MV-4-11 (cell line): ENCODE measurements at regions not wholly inside any gene's neighbourhood (a gene's known extent, or its start where the extent isn't known, plus 50 kb on each side); places are given as distances from the start of the nearest gene placed in this dataset.
"Not testable (repeated sequence)": the region's sequence is repeated elsewhere in the genome, so short reads cannot be mapped to it uniquely, and the experiment has no call there.

Source experiments
- DNase-seq: peaks from one replicate; lab custom pipeline; 2025; lab: John Stamatoyannopoulos, UW

DNA sequence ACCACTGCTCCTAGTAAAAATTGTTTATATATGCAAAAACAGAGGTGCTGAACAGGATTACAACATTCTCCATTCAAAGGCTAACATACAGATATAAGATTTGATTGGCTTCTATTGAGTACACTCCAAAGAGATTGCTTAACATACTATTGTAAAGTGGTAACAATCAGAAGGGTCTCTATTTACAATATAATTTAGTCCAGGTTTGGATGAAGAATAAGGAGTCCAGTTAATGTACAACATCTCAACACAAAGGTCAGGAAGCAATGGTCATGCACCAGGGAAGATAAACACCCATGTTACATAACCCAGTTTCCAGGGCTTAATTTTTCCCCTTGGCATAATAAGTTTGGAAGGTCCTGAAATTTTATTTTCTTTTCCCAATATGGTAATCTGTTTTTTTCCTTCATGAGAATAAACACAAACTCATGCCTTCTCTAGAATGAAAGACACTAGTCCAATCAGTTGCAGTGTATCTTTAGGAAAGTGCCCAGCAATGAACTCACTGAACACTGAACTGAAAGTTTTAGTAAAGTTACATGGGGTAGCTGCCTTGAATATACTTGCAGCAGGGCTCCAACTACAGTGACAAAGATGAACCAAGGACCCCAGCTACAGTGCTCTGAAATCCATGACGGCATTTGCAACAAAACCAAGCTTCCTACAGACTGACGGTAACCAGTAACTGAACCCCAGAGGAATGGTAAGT is 255.3 kb upstream of the GJE1 start:
- DNase-seq: no peak

DNA sequence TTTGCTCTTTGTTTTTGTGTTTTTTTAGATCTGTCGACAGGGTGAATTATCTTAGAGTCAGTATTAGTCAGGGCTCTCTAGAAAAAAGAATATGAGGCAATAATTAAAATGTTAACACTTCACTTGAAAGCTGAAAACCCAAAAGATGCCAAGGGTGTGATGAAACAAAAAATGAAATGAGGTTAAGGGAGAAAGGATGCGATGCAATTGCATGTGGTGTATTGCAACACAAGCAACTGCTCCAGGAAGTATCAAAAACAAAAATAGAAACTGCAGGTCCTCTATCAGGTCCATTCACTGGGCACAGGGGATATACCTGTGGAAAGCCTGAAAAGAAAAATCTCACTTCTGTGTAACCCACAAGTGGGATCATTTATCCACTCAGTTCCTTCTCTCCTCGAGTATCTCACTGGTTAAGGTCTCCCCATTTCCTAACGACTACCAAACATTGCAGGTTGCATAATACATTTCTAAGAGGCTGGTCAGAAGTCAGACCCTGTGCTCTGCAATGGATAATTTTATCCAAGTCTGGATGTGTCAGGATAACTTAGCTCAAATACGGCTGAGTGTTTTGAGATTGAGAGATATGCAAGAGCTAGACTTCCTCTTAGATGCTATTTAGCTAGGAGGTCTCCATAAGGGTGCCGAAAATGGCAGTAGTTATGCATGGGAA is 257.7 kb upstream of the GJE1 start:
- DNase-seq: peak; percentile 82

DNA sequence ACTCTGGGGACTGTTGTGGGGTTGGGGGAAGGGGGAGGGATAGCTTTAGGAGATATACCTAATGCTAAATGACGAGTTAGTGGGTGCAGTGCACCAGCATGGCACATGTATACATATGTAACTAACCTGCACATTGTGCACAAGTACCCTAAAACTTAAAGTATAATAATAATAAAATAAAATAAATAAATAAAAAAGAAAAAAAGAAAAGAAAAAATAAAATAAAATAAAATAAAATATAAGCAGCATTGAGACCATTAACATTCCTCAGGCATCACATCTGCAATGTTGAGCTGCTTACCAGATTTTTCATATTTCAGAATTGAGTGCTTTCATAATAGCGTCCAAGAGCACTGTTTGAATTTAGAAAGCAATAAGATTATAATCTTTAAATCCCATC is 263.2 kb upstream of the GJE1 start:
- DNase-seq: not testable (repeated sequence)

DNA sequence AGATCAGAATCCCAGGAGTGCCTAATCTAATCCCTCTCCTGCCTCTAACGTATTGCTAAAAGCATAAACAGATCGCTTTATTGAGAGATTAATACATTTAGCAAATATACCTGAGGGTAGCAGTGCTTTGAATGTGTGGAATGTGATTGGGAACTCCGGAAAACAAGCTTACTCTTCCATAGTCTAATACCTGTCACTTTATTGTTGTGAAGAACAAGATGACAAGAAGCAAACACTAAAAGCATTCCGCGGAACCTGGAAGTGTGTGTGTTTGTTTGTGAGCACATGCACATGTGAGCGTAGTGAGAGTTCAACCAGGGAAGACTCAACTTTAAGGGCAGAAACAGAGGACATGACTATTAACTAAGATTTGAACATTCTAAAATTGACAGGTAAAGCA is 265.0 kb upstream of the GJE1 start:
- no peak for DNase-seq

DNA sequence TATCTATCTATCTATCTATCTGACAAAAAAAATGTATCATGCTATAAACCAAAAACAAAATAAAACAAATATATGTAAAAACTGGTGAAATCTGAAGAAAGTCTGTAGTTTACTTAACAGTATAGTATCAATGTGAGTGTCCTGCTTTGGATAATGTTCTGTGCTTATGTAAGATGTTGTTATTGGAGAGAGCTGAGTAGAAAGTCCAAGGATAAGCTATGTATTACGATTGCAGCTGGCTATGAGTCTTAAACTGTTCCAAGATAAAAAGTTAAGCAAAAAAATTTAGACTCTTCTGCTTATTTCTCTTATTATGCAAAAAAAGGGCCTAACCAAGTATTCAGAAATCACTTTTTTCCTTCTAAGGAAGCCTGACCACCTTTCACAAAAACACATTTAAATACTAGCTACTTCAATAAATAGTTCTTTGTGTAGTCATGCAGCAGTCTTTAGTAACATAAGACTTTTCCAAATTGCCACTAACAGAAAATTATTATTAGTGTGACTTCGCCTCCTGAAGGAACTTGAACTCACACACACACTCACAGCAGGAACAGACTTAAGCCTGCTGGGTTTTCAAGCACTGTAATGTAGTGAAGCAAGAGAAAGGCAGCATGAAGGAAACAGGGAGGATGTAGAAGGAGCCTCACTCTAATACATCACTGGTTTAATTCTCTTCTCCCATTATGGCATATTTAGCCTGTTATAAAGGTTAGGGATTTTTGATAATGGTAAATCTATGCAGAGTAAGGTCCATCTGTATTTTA is 265.8 kb upstream of the GJE1 start:
- DNase-seq: no peak

DNA sequence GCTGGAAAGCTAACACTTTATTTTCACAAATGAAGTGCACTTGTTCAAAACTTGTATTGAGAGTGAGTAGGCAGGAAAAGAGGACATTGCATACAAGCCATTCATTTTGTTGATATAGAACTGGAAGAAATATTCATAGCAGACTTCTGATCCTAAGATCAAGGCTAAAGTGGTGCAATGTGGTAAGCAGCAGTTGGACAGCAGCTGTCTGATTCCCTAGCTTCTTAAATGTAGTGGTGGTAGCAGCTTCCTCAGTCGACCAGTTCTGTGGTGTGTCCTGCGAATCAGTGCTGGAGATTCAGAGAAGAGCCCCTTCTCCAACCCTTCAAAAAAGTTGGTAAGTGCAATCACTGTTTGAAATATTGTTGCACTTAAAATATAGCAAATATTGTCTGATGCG is 281.7 kb upstream of the GJE1 start:
- DNase-seq: no peak

DNA sequence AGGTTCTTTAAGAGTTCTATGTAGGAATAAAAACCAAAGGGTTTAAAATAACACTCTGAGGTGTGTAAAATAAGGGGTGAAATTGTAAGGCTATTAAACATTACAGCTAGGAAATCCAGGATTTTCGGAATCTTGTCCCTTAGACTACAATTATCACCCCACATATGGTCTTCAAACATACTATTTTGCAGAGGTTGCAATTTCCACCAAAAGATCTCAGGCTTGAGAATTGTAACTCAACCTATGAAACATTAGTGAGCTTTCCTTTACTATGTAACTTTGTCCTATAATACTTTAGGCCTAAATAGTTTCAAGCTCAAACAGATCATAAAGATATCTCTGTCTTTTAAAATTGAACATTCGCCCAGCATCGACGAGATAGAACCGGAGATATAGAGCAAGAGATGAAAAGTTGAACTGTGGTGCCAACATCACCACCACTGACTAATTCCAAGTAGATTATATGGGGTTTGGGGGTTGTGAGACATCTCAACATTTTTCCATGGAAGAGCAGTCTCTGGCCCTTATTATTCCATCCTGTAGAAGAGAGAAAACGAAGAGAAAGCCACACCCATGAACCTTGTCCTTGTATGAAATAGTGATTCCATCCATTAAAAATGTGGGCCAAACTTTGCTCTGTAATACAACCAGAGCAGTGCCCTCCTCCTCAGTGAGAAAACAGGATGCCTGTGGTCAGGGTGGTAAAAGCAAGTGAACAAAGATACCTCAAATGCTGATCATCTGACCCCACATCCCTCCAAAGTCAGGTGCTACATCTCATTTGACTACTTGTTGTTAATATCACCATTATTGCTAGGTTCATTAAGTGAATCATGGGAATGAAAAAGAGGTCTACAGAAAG is 284.5 kb upstream of the GJE1 start:
- DNase-seq: no peak

DNA sequence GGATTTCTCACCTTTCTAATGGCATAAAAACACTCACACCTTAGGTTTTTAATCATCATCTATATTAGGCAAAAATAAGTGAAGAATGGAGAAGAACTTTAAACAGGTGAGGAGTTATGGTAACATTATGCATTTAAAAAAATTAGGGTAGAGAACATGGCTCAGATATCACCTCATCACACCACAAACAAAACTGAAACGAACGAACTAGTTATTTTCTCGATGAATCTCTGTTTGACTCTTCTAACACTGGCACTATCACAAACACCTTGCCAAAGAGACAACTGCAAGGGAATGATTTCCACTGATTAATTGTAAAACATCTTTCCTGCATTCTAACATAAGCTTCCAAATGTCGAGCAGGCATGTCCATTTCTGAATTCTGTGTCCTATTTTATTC is 286.1 kb upstream of the GJE1 start:
- no peak for DNase-seq

DNA sequence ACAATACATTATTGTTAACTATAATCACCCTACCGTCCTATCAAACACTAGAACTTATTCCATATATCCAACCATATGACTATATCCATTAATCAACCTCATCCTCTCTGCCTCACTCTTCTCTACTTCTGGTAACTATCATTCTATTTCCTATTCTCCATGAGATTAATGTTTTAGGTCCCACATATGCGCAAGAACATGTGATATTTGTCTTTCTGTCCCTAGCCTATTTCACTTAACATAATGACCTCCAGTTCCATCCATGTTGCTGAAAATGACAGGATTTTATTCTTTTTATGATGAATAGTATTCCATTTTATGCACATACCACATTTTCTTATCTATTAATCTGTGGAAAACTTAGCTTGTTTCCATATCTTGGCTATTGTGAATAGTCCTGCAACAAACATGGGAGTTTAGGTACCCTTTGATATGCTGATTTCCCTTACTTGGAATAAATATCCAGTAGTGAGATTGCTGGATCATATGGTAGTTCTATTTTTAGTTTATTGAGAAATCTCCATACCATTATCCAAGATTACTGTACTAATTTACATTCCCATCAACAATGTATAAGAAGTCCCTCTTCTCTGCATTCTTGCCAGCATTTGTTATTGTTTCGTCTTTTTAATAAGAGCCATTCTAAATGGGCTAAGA is 289.4 kb upstream of the GJE1 start:
- no peak for DNase-seq

DNA sequence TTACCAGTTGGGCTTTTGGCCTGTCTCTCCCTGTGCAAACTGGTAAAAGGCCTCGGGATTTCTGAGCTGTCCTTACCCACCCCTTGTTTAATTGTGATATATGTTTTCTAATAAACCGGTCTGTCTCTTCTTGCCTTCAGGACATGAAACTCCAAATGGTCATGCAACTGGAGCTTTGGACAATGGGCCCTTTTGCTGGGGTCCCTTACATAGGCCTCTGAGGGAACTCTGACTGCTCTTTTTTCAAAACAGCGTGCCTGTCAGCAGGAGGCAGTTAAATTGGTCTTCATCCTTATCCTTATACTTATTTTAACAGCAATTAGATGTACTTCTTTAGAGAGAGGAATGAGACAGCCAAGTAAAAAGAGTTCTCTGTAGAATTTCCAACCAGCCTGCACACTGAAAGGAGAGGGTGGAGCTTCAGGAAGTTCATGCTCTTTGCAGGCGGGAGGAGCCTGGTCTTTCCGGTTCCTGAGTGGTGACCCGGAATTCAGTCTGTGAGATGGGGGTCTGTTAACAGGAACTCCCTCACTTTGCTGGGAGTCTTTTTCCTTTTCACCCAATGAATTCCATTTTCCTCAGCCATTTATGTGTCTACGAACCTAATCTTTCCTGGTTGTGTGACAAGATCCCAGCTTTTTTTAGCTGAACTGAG is 299.6 kb upstream of the GJE1 start:
- no peak for DNase-seq

DNA sequence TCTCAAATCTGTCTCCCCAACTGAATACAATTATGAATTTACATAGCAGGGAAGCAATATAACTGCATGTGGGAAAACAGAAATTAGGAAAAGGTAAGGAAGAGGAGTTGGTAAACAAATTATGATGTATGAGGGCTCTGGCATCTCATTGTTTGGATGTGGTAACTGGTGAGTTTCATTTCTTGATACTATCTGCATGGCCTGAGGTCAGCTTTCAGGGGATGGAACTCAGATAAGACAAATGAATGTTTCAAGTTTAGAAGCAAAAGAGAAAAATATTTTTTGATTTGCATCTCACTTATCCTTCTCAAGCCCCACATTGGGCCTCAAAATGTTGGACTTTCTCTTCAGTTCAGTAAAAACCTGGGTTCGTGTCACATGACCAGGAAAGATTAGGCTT is 302.2 kb upstream of the GJE1 start:
- no peak for DNase-seq

DNA sequence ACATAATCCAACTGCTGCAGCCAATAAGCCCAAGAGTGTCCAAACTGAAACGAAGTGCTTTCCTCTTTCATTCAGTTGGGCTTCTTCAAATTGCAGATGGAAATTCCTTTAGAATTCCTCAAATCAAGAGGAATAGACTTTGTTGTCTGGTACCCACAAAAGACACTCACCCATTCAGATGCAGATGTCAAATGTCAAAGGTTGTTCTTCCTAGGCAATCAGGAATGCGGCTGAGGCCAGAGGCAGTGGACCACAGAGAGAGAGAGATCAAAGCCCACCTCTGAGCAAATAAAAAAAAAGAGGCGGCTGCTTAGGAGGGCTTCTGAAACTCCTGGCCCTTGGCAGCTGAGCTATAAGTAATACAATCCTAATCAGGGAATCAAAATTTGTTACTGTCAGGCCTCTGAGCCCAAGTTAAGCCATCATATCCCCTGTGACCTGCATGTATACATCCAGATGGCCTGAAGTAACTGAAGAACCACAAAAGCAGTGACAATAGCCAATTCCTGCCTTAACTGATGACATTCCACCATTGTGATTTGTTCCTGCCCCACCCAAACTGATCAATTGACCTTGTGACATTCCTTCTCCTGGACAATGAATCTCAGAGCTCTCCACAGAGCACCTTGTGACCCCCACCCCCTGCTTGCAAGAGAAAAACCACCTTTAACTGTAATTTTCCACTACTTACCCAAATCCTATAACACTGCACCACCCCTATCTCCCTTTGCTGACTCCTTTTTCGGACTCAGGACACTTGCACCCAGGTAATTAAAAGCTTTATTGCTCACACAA is 303.0 kb upstream of the GJE1 start:
- DNase-seq: no peak

DNA sequence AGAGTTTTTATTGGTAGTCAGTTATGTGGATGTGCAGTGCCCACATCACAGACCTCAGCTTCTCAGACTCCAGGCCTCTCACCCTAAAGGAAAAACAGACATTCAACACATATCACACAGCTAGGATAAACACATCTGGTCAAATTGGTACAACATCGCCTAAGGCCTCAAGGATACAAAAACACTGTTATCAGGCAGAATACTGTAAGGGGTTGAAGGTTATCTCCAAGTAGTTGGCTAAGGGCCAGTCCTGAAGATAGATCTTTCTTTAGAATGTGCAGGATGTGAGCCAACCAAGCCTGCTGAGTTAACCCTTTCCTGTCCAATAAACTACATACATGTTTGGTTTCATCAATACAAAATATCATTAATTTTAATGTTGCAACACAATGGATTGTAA is 308.4 kb upstream of the GJE1 start:
- no peak for DNase-seq

DNA sequence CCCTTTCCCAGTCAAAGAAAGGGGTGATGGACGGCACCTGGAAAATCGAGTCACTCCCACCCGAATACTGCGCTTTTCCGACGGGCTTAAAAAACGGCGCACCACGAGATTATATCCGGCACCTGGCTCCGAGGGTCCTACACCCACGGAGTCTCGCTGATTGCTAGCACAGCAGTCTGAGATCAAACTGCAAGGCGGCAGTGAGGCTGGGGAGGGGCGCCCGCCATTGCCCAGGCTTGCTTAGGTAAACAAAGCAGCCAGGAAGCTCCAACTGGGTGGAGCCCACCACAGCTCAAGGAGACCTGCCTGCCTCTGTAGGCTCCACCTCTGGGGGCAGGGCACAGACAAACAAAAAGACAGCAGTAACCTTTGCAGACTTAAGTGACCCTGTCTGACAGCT is 317.7 kb upstream of the GJE1 start:
- not testable (repeated sequence) for DNase-seq

DNA sequence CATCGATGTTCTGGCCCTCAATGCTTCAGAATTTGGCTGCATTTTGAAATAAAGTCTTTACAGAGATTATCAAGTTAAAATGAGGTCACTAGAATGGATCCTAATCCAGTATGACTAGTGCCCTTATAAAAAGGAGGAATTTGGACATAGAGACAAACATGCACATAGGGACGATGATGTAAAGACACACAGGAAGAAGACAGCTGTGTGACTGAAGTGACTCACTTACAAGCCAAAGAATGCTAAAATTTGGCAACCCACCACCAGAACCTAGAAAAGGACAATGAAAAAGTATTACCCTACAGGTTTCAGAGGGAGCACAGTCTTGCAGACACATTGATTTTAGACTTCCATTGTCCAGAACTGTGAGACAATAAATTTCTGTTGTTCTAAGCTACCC is 322.8 kb upstream of the GJE1 start:
- no peak for DNase-seq

DNA sequence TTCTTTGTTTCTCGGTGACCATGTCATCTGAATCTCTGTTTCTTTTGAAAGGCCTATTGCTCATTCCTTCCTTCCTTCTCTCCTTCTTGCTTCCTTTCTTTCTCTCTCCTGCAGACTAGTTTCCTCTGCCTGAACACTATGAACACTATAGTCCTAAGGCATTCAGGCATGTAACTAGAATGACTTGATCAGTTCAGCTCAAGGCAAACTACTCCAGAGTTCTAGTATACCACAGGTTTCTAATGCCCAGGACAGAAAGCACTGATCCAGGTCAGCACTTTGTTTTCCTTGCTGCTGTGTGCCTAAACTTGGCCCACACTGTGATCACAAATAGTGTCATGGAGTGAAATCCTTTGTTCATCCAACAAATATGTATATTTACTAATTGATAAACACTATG is 324.1 kb upstream of the GJE1 start:
- DNase-seq: no peak

DNA sequence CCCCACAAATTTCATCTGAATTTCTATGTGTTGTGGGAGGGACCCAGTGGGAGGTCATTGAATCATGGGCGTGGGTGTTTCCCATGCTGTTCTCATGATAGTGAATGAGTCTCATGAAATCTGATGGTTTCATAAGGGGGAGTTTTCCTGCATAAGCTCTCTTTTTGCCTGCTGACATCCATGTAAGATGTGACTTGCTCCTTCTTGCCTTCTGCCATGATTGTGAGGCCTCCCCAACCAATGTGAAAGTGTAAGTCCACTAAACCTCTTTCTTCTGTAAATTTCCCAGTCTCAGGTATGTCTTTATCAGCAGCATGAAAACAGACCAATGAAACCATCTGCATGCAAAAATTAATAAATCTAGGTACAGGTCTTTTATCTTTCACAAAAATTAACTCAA is 331.8 kb upstream of the GJE1 start:
- DNase-seq: not testable (repeated sequence)

DNA sequence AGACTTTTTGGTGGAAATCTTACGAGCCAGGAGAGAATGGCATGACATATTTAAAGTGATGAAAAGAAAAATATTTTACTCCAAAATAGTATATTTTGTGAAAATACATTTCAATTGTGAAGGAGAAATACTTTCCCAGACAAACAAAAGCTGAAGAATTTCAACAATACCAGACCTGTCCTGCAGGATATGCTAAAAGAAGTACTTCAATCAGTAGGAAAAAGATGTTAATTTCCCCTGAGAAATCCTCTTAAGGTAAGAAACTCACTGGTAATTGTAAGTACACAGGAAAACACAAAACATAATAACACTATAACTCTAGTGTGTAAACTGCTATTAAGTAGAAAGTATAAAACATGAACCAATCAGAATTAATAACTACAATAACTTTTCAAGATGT is 341.8 kb upstream of the GJE1 start:
- DNase-seq: no peak

DNA sequence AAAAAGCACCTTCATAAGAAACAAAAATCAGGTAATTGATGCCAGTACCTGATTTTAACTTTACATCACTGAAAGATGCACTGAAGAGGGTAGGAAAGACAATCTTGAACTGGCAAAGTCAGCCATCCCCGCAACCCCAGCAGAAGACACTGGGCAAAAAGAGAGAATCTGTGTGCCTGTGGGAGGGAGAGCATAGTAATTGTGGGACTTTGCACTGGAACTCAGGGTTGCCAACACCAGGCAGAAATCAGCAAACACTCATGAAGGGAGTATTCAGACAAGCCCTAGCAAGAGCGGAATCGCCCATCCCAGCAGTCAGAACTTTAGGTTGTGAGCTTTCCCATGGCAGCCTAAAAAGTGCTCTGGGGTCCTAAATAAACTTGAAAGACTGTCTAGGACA is 344.6 kb upstream of the GJE1 start:
- DNase-seq: no peak

DNA sequence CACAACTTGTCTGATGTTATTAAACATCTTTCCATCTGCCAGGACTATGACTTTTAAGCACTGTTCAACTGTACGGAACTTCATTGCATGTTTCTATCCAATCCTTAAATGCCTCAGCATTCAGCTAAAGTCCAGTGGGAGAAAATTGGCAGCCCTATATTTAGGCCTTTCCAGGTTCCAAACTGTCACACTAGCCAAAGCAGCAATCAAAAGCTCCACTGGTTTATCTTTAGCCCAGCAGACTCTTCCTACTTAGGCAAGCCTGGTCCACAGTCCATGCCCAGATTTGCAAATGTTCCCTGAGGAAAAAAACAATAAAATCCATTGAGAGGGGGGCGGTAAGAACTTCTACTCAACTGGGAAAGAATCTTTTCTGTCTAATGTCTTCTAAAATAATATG is 349.1 kb upstream of the GJE1 start:
- no peak for DNase-seq
